ENCODE measurements at regions not wholly inside any gene's neighbourhood (a gene's known extent, or its start where the extent isn't known, plus 50 kb on each side); places are given as distances from the start of the nearest gene placed in this dataset.

GRCh38 chr9:11931751-11932150 lies 761.4 kb upstream of the TYRP1 start:
- Mint-ChIP-seq H3K27me3 (ENCODE audit: low read depth in 2 of 2) (no peaks in the 10 kb centered on the region), H3K27ac (no peak overlapping the region), H3K4me3 (no peak overlapping the region), H3K36me3 (peaks cover 6% of the 10 kb centered on the region), H3K9me3 (peaks cover 4 to 13% of the 10 kb centered on the region in 2 donors), H3K4me1 (no peaks in the 10 kb centered on the region)
- no peak overlapping the region for H3K4me3 ChIP-seq (ENCODE audit: low read length)
- DNase-seq = no peak
- H3K36me3 ChIP-seq (ENCODE audit: control insufficient read depth, insufficient read depth, low read length) = no peaks in the 10 kb centered on the region
- no peak for ATAC-seq
- H3K27me3 ChIP-seq (ENCODE audit: control insufficient read depth, insufficient read depth, low read length) = no peaks in the 10 kb centered on the region
- H3K4me1 ChIP-seq (ENCODE audit: control insufficient read depth, insufficient read depth, low read length) = no peaks in the 10 kb centered on the region
- intact Hi-C loops (cut with micrococcal nuclease) = no loop called here
- WGBS (ENCODE audit: insufficient coverage) = 68% methylated on average over 3 of the region's 3 CpGs
- H3K27ac ChIP-seq (ENCODE audit: low read length) = no peak overlapping the region
- TF ChIP-seq CTCF (IDR thresholded peaks at IDR 0.05) = no peak
- peaks cover 3% of the 10 kb centered on the region for H3K9me3 ChIP-seq (ENCODE audit: control insufficient read depth, insufficient read depth, low read length)

- Histone ChIP-seq H3K27ac (ENCODE audit: low read length) (no peak overlapping the region), H3K36me3 (ENCODE audit: control insufficient read depth, insufficient read depth, low read length) (no peaks in the 10 kb centered on the region), H3K4me3 (ENCODE audit: low read length) (no peak overlapping the region), H3K27me3 (ENCODE audit: control insufficient read depth, insufficient read depth, low read length) (no peaks in the 10 kb centered on the region), H3K9me3 (ENCODE audit: control insufficient read depth, insufficient read depth, low read length) (no peaks in the 10 kb centered on the region), H3K4me1 (ENCODE audit: control insufficient read depth, insufficient read depth, low read length) (no peaks in the 10 kb centered on the region)
- intact Hi-C loops (cut with micrococcal nuclease) = no loop called here
- TF ChIP-seq CTCF (IDR thresholded peaks at IDR 0.05) = no peak
- Mint-ChIP-seq H3K9me3 (peaks cover 4 to 10% of the 10 kb centered on the region in 2 donors), H3K4me3 (no peak overlapping the region), H3K27me3 (ENCODE audit: low read depth in 2 of 2) (no peaks in the 10 kb centered on the region), H3K36me3 (peaks cover 6% of the 10 kb centered on the region), H3K4me1 (no peaks in the 10 kb centered on the region), H3K27ac (no peak overlapping the region)
- ATAC-seq (no peak), DNase-seq (no peak)
Measured at GRCh38 chr9:11933926-11934325, 759.3 kb upstream of the TYRP1 start.

DNA sequence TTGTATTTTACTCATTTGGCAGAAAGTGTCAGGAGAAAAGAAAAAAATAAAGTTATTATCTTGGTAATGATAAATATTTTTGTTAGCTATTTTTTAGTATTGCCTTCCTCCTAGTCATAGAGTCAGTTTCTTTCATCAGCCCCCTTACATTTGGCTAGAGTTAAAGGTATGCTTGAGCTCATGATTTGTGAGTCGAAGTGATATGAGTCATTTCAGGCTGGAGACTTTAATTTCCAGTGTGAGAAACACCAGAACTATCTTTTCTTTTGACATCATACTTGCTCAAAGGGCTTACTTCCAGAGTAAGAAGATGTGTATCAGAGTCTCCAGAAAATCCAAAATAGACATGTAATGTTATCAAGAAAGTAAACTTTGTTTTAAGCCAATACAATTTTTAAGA lies 746.7 kb upstream of the TYRP1 start:
- DNase-seq (no peak), ATAC-seq (no peak)
- peaks cover 7% of the 10 kb centered on the region for H3K9me3 ChIP-seq (ENCODE audit: control insufficient read depth, insufficient read depth, low read length)
- H3K27me3 Mint-ChIP-seq (ENCODE audit: low read depth in 2 of 2) = no peaks in the 10 kb centered on the region
- H3K4me3 Mint-ChIP-seq = no peak overlapping the region
- H3K27me3 ChIP-seq (ENCODE audit: control insufficient read depth, insufficient read depth, low read length) = no peaks in the 10 kb centered on the region
- peaks cover 6% of the 10 kb centered on the region for H3K36me3 Mint-ChIP-seq
- H3K4me3 ChIP-seq (ENCODE audit: low read length) = no peak overlapping the region
- no CpG with 5 or more reads among the region's 1 CpG for WGBS (ENCODE audit: insufficient coverage)
- no peaks in the 10 kb centered on the region for H3K4me1 Mint-ChIP-seq
- no peak overlapping the region for H3K27ac Mint-ChIP-seq
- H3K9me3 Mint-ChIP-seq = peaks cover 10 to 18% of the 10 kb centered on the region in 2 donors
- intact Hi-C loops (cut with micrococcal nuclease) = no loop called here
- no peaks in the 10 kb centered on the region for H3K36me3 ChIP-seq (ENCODE audit: control insufficient read depth, insufficient read depth, low read length)
- no peak overlapping the region for H3K27ac ChIP-seq (ENCODE audit: low read length)
- no peak for TF ChIP-seq CTCF (IDR thresholded peaks at IDR 0.05)
- no peaks in the 10 kb centered on the region for H3K4me1 ChIP-seq (ENCODE audit: control insufficient read depth, insufficient read depth, low read length)

DNA sequence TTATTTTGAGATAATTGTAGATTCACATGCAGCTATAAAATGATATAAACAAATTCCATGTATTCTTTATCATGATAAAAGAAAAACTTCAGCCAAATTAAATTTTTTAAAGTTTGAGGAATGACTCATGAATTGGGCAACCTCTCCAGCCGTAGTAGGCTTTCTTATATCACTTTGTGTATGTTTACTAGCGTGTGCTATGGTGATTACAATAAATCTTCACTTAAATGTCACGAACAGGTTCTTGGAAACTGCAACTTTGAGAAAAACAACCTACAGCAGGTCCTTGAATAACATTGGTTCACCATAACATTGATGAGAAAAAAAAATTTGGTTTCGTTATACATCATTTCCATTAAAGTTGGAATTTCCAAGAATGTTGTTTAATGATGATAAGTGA lies 730.9 kb upstream of the TYRP1 start:
- intact Hi-C loops (cut with micrococcal nuclease) = no loop called here
- H3K4me1 Mint-ChIP-seq = no peaks in the 10 kb centered on the region
- no peak for ATAC-seq
- H3K36me3 ChIP-seq (ENCODE audit: control insufficient read depth, insufficient read depth, low read length) = no peaks in the 10 kb centered on the region
- no peak overlapping the region for H3K27ac Mint-ChIP-seq
- no peaks in the 10 kb centered on the region for H3K27me3 ChIP-seq (ENCODE audit: control insufficient read depth, insufficient read depth, low read length)
- no peak overlapping the region for H3K4me3 Mint-ChIP-seq
- H3K36me3 Mint-ChIP-seq = peaks cover 23% of the 10 kb centered on the region
- no peaks in the 10 kb centered on the region for H3K4me1 ChIP-seq (ENCODE audit: control insufficient read depth, insufficient read depth, low read length)
- H3K9me3 ChIP-seq (ENCODE audit: control insufficient read depth, insufficient read depth, low read length) = peaks cover 3% of the 10 kb centered on the region
- no peaks in the 10 kb centered on the region for H3K27me3 Mint-ChIP-seq (ENCODE audit: low read depth in 2 of 2)
- H3K27ac ChIP-seq (ENCODE audit: low read length) = no peak overlapping the region
- no peak for TF ChIP-seq CTCF (IDR thresholded peaks at IDR 0.05)
- peaks cover 17 to 27% of the 10 kb centered on the region in 2 donors for H3K9me3 Mint-ChIP-seq
- WGBS (ENCODE audit: insufficient coverage) = 92% methylated on average over 3 of the region's 4 CpGs
- H3K4me3 ChIP-seq (ENCODE audit: low read length) = no peak overlapping the region
- no peak for DNase-seq
